ENCODE measurements at regions not wholly inside any gene's neighbourhood (a gene's known extent, or its start where the extent isn't known, plus 50 kb on each side); places are given as distances from the start of the nearest gene placed in this dataset.
"Not testable (repeated sequence)": the region's sequence is repeated elsewhere in the genome, so short reads cannot be mapped to it uniquely, and the experiment has no call there.

DNA sequence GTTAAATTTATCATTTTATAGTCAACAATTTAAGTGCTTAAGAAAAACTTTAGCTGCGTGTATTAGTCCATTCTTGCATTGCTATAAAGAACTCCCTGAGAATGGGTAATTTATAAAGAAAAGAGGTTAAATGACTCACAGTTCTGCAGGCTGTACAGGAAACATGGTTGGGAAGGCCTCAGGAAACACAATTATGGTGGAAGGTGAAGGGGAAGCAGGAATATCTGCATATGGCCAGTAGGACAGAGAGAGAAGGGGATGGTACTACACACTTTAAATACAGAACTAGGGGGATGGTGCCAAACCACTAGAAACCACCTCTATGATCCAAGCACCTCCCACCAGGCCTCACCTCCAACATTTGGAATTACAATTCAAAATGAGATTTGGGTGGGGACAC lies 295.5 kb upstream of the PLGLB1 start:
- WGBS (ENCODE audit: missing lambda C conversion rate) = 67% methylated on average over 1 of the region's 1 CpG
- FAIRE-seq; H3K4me1 ChIP-seq; CTCF ChIA-PET; H3K9me3 ChIP-seq; ATAC-seq; H3K4me2 ChIP-seq; POLR2A ChIA-PET; H3K27ac ChIP-seq; DNase-seq (ENCODE audit: low read depth in 1 of 2, low spot score in 1 of 2); H3K4me3 ChIP-seq: not testable (repeated sequence)

DNA sequence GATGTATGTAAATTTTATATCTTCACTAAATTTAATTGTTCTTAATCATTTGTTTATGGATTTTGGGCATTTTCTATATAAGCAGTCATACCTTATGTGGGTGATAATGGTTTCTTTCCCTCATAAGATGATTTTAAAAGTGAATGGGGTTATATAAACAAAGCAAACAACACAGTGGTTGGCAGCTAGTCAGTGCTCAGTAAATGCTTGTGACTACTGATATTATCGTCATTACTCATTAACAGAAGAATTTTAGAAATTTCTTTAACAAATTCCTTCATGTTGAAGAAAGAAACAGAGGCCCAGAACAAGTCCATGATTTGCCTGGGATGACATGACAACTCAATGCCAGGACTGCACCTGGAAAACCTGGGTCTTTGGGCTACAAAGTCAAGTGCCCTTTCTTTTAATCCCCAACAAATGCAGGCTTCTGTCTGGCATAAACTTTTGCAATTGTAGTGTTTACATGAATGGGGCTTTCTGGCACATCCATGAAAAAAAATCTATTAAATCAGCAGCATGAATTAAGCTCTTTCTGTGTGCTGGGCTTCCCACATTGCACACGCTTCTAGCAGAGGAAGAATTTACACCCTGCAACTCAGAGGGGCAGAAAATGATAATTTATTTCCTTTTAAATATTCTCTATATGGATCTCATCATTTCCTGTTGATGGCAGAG lies 297.3 kb upstream of the PLGLB1 start:
- CTCF ChIA-PET, H3K9me3 ChIP-seq, H3K27ac ChIP-seq, H3K4me3 ChIP-seq, H3K4me1 ChIP-seq, POLR2A ChIA-PET, FAIRE-seq: not testable (repeated sequence)
- H3K4me2 ChIP-seq = peak overlapping the region; percentile 50; the same call in 2 of the 3 replicates
- 3% methylated on average over 1 of the region's 2 CpGs for WGBS (ENCODE audit: missing lambda C conversion rate)
- DNase-seq (ENCODE audit: low read depth in 1 of 2, low spot score in 1 of 2) (peak in 1 of 2 experiments; percentile 5), ATAC-seq (peak in 1 of 2 experiments; percentile 57; a peak in 3 of 6 replicates)

DNA sequence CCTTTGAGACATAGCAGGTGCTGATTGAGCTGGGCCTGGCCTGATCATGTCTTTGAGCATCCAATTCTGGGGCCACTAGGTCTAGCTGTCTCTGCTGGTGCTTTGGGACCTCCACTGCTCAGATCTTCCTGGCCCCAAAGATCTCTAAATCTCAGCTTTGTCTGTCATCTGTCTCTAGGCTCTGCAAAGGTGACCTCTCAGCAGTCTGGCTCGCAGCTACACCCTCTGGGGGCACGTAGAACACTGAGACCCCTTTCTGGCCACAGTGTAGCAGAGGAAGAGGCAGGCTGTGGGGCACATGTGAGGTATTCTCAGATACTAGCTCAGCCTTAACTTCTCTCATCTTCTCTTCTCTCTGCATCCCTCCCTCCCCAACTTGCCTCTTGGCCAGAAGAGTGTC lies 298.1 kb upstream of the PLGLB1 start:
- CTCF ChIA-PET; H3K9me3 ChIP-seq; H3K4me1 ChIP-seq; H3K4me3 ChIP-seq; POLR2A ChIA-PET; H3K27ac ChIP-seq; H3K4me2 ChIP-seq; FAIRE-seq; DNase-seq (ENCODE audit: low read depth in 1 of 2, low spot score in 1 of 2): not testable (repeated sequence)
- ATAC-seq = peak in 1 of 2 experiments; percentile 32; a peak in 2 of 6 replicates
- 78% methylated on average over 2 of the region's 2 CpGs for WGBS (ENCODE audit: missing lambda C conversion rate)

DNA sequence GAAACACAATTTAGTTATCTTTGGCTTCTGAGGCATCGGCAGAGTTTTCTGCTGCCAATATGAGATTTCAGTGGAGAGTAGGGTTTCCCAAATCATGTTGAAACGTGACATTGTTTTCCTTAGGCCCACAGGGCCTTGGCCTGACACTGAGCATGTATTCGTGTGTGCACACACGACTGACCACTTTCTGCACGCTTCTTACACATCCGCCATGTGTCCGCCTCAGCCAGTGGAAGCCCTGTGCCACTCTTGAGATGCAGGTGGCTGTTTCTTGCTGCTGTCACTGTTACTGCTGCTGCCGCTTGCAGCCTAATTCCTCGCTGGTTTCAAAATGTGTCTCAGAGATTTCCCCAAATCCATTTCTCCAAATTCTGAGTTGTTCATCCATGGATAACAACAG lies 299.6 kb upstream of the PLGLB1 start:
- CTCF ChIA-PET; DNase-seq (ENCODE audit: low read depth in 1 of 2, low spot score in 1 of 2); H3K4me2 ChIP-seq; H3K4me3 ChIP-seq; FAIRE-seq; POLR2A ChIA-PET; ATAC-seq; H3K9me3 ChIP-seq; H3K27ac ChIP-seq; H3K4me1 ChIP-seq: not testable (repeated sequence)
- 86% methylated on average over 7 of the region's 9 CpGs for WGBS (ENCODE audit: missing lambda C conversion rate)

DNA sequence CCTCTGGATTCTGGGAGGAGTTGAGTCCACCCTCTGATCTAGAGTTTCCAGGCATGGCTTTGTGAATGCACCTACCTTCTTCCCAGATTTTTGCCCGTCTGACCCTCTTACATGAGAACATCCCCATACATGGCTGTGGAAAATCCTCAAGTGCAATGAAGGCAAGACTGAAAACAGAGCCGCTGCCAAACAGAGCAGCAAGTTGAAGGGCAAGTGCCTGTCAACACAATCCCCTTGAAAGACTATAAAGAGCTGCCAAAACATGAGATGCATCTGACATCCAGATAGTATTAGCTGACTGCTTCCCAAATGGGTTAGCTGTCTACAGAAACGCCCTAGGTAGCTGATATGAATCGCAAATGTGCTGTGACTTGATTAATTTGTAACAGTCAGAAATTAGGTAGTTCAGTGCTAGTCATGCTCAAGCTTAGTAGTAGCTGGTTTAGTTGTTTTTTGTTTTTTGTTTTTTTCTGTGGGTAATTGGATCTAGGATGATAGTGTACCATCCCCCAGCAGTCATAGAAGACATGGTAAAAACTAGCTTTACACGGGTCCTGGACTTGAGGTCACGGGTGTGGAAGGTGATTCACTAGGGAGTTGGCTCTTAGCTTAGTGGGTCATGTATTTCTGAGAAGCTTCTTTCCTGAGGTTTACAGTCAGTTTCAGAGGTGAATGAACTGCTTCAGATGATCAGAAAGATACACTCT lies 302.8 kb upstream of the PLGLB1 start:
- DNase-seq (ENCODE audit: low read depth in 1 of 2, low spot score in 1 of 2); H3K9me3 ChIP-seq; POLR2A ChIA-PET; H3K4me1 ChIP-seq; H3K4me2 ChIP-seq; CTCF ChIA-PET; H3K4me3 ChIP-seq; H3K27ac ChIP-seq: not testable (repeated sequence)
- 51% methylated on average over 6 of the region's 6 CpGs for WGBS (ENCODE audit: missing lambda C conversion rate)
- ATAC-seq (peak; percentile 27 to 57; a peak in 3 of 6 replicates), FAIRE-seq (peak; percentile 74)

DNA sequence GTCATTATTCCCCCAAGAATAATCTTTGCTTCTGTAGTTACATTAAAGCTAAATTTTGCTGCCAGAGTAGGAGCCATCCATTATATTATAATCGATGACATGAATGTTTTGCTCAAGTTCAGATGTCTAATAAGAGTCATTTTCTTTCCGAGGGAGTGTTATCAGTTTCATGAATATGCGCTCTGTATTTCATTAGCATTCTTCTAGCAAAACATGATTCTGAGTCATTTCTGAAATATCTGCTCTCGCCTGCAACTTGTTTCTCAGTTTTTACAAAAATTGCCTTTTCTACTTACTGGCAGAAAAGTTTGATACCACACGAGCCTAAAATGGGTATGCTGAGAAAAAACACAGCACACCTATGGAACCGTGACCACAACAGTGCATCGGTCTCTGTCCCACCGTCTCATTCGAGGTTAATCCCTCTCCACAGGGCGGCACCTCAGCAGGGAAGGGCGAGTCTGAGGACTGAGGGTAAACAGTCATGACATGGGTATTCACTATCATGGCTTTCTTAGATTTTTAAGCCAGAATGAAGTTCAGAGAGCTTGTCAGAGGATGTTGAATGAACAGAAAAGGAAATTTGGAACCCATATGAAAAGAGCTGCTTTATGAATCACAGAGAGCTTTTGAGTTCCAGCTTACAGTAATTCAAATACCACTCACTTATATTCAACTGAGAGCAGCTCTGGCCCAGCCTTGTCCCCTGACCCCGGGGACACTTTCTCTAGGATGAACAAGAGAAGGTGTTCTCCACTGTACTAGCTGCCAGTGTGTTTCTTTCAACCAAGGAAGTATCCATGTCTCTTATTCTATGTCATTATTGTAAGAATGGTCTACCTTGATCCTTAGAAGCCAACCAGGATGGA lies 303.6 kb upstream of the PLGLB1 start:
- POLR2A ChIA-PET; DNase-seq (ENCODE audit: low read depth in 1 of 2, low spot score in 1 of 2); H3K9me3 ChIP-seq; FAIRE-seq; CTCF ChIA-PET; H3K4me3 ChIP-seq; H3K4me1 ChIP-seq: not testable (repeated sequence)
- peak overlapping the region; percentile 18; the same call in 1 of the 3 replicates for H3K4me2 ChIP-seq
- peak; percentile 79 to 88; a peak in 5 of 6 replicates for ATAC-seq
- H3K27ac ChIP-seq = peak overlapping the region in 1 of 2 experiments; percentile 53; a peak in 1 of 6 replicates
- WGBS (ENCODE audit: missing lambda C conversion rate) = 5% methylated on average over 5 of the region's 12 CpGs

DNA sequence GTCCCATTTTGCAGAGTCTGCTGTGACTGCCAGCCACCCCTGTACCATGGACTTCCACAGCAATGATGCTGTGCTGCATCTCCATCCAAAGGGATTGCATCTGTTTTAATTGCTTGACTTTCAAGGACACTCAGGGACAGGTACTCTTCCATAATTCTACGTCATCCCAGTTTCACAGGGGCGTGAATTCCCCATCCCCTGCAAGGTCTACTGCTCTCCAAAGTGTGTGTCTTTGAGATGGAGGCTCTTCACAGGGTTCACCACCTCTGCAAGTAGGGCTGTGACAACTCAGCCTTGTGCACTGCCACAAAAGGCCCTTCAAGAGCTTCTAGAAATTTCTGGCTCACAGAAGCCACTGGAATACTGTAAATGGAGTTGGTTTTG lies 304.3 kb upstream of the PLGLB1 start:
- H3K9me3 ChIP-seq; ATAC-seq; H3K4me3 ChIP-seq; POLR2A ChIA-PET; H3K4me1 ChIP-seq; FAIRE-seq; DNase-seq (ENCODE audit: low read depth in 1 of 2, low spot score in 1 of 2); CTCF ChIA-PET: not testable (repeated sequence)
- Histone ChIP-seq H3K4me2 (peak overlapping the region; percentile 18; the same call in 1 of the 3 replicates), H3K27ac (peak overlapping the region in 1 of 2 experiments; percentile 53; a peak in 1 of 6 replicates)
- 91% methylated on average over 2 of the region's 2 CpGs for WGBS (ENCODE audit: missing lambda C conversion rate)

DNA sequence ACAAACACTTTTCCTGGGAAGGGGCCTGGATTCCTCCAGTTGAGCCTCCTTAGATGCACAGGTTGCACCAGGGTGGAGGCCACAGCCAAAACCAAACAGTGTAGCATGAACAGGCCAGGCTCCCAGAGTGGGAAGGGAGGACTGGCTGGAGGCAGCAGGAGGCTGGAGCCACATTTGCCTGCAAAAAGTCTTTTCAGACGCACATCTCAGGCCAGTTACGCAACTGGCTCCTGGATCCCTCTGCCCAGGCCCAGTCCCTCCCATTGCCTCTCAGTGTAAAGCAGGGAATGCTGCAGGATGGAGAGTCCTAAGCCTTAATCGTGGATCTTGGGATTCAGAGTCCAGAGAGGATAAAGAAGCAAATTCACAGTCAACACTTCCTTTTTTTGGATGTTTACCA lies 305.1 kb upstream of the PLGLB1 start:
- POLR2A ChIA-PET, CTCF ChIA-PET: not testable (repeated sequence)

DNA sequence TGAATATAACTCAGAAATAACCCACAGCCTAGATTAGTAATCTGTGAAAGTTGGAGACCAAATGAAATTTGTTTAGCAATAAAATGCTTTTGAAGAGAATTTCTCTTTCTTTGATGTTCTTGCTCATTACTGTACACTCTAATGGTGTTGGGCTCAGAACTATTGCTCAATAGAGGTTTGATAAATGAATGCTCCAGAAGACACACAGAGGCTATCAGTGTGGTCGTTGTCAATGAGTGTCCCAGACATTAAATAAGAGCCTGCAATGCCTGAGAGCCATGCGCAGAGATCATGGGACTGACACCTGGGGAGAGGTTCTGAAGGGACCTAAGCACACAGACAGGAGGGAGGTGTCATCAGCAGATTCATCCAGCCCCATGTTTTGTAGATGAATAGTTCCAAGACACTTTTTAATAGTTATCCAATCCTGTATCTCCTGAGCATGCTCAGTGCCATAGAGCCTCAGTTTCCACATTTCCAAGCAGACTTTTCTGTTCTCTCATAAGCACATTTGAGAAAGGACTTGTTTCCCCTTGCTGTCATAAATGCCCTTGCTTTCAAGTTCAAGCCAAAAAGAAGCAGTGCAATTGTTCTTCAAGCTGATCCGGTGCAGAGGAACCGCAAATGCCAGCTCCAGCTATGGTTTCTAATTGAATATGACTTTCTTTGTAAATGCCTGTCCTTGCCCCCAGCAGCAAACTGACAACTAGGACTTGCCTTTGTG lies 306.2 kb upstream of the PLGLB1 start:
- H3K4me1 ChIP-seq; H3K4me3 ChIP-seq; H3K9me3 ChIP-seq; CTCF ChIA-PET; H3K4me2 ChIP-seq; POLR2A ChIA-PET; ATAC-seq; FAIRE-seq; DNase-seq (ENCODE audit: low read depth in 1 of 2, low spot score in 1 of 2); H3K27ac ChIP-seq: not testable (repeated sequence)
- 50% methylated on average over 2 of the region's 4 CpGs for WGBS (ENCODE audit: missing lambda C conversion rate)

More for the DNA sequence above, 305.1 kb upstream of the PLGLB1 start:
- not testable (repeated sequence) for H3K4me3 ChIP-seq; FAIRE-seq; H3K9me3 ChIP-seq; H3K4me2 ChIP-seq; H3K4me1 ChIP-seq; ATAC-seq; DNase-seq (ENCODE audit: low read depth in 1 of 2, low spot score in 1 of 2); H3K27ac ChIP-seq
- WGBS (ENCODE audit: missing lambda C conversion rate) = no CpG with 5 or more reads among the region's 3 CpGs

DNA sequence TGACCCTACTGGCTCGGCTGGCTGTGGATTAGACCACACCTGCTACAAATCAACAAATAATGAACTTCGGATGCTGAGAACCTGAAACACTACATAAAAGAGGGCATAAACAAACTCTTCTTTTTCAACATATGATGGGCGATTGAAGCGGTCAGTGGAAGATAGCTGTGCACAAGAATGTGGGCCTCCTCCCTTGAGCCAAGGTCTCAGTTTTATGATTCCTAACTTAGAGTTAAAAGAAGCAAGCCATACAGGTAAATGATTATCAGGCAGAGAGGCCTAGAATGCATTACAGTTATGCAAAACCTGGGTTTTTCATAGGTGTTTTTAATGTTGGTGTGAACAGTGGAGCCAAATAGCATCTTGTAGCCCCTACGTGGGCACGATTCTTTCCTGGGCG lies 307.9 kb upstream of the PLGLB1 start:
- H3K4me2 ChIP-seq; POLR2A ChIA-PET; H3K9me3 ChIP-seq; H3K4me1 ChIP-seq; H3K4me3 ChIP-seq; H3K27ac ChIP-seq; FAIRE-seq; ATAC-seq; DNase-seq (ENCODE audit: low read depth in 1 of 2, low spot score in 1 of 2): not testable (repeated sequence)
- WGBS (ENCODE audit: missing lambda C conversion rate) = 92% methylated on average over 6 of the region's 7 CpGs
- CTCF ChIA-PET = interaction anchor here (0.6 kb wide), 1 partner anchor 11 kb away, joined by 3 read pairs; no protein-coding TSS in a partner anchor
